ENCODE measurements at regions not wholly inside any gene's neighbourhood (a gene's known extent, or its start where the extent isn't known, plus 50 kb on each side); places are given as distances from the start of the nearest gene placed in this dataset.

GRCh38 chr6:120272038-120272437 lies 922.5 kb upstream of the MAN1A1 start:
- no peak for TF ChIP-seq CTCF (conservative IDR thresholded peaks at IDR 0.05 in 1 of 2, IDR thresholded peaks at IDR 0.05 in 1 of 2; ENCODE audit: low read depth in 1 of 2, low read length in 2 of 2)
- no peak for TF ChIP-seq EZH2 (IDR thresholded peaks at IDR 0.05; ENCODE audit: low read length, missing control alignments)
